ENCODE measurements at regions not wholly inside any gene's neighbourhood (a gene's known extent, or its start where the extent isn't known, plus 50 kb on each side); places are given as distances from the start of the nearest gene placed in this dataset.

GRCh38 chr9:99588299-99588698, 233.4 kb upstream of the NR4A3 start:
- no peak for DNase-seq (ENCODE audit: low read depth in 2 of 2)

GRCh38 chr9:99588747-99589146, 232.9 kb upstream of the NR4A3 start:
- no peak for DNase-seq (ENCODE audit: low read depth in 2 of 2)

- DNase-seq (ENCODE audit: low read depth in 2 of 2): no peak
Measured at GRCh38 chr9:99590410-99590809, 231.3 kb upstream of the NR4A3 start.

GRCh38 chr9:99590840-99591239, 230.8 kb upstream of the NR4A3 start:
- no peak for DNase-seq (ENCODE audit: low read depth in 2 of 2)

GRCh38 chr9:99591770-99592169, 229.9 kb upstream of the NR4A3 start:
- no peak for DNase-seq (ENCODE audit: low read depth in 2 of 2)

GRCh38 chr9:99592834-99593574, 228.7 kb upstream of the NR4A3 start:
- DNase-seq (ENCODE audit: low read depth in 2 of 2): no peak

GRCh38 chr9:99593610-99594009, 228.1 kb upstream of the NR4A3 start:
- no peak for DNase-seq (ENCODE audit: low read depth in 2 of 2)

GRCh38 chr9:99594056-99594780, 227.5 kb upstream of the NR4A3 start:
- DNase-seq (ENCODE audit: low read depth in 2 of 2): no peak

GRCh38 chr9:99595796-99596195, 225.9 kb upstream of the NR4A3 start:
- DNase-seq (ENCODE audit: low read depth in 2 of 2): no peak

- DNase-seq (ENCODE audit: low read depth in 2 of 2): peak in 1 of 2 donors; percentile 33
Measured at GRCh38 chr9:99601571-99602111, 220.0 kb upstream of the NR4A3 start.

- DNase-seq (ENCODE audit: low read depth in 2 of 2): no peak
Measured at GRCh38 chr9:99602854-99603253, 218.8 kb upstream of the NR4A3 start.

- no peak for DNase-seq (ENCODE audit: low read depth in 2 of 2)
Measured at GRCh38 chr9:99605016-99605743, 216.5 kb upstream of the NR4A3 start.

GRCh38 chr9:99606296-99606695, 215.4 kb upstream of the NR4A3 start:
- no peak for DNase-seq (ENCODE audit: low read depth in 2 of 2)

- no peak for DNase-seq (ENCODE audit: low read depth in 2 of 2)
Measured at GRCh38 chr9:99606957-99607356, 214.7 kb upstream of the NR4A3 start.

- DNase-seq (ENCODE audit: low read depth in 2 of 2): no peak
Measured at GRCh38 chr9:99607842-99608448, 213.7 kb upstream of the NR4A3 start.

GRCh38 chr9:99614341-99614740, 207.3 kb upstream of the NR4A3 start:
- DNase-seq (ENCODE audit: low read depth in 2 of 2): no peak

GRCh38 chr9:99621040-99621439, 200.6 kb upstream of the NR4A3 start:
- no peak for DNase-seq (ENCODE audit: low read depth in 2 of 2)

- DNase-seq (ENCODE audit: low read depth in 2 of 2): no peak
Measured at GRCh38 chr9:99622679-99623078, 199.0 kb upstream of the NR4A3 start.

- DNase-seq (ENCODE audit: low read depth in 2 of 2): no peak
Measured at GRCh38 chr9:99623780-99624364, 197.8 kb upstream of the NR4A3 start.

GRCh38 chr9:99624499-99625233, 197.0 kb upstream of the NR4A3 start:
- no peak for DNase-seq (ENCODE audit: low read depth in 2 of 2)

- DNase-seq (ENCODE audit: low read depth in 2 of 2): no peak
Measured at GRCh38 chr9:99626426-99626825, 195.3 kb upstream of the NR4A3 start.
